ENCODE measurements at regions not wholly inside any gene's neighbourhood (a gene's known extent, or its start where the extent isn't known, plus 50 kb on each side); places are given as distances from the start of the nearest gene placed in this dataset.

- FAIRE-seq, result no peak
Measured at GRCh38 chr14:26395726-26396125, 202.1 kb downstream of the NOVA1 start.

- no peak for FAIRE-seq
Measured at GRCh38 chr14:26394150-26394810, 203.6 kb downstream of the NOVA1 start.

- no peak for FAIRE-seq
Measured at GRCh38 chr14:26392498-26392897, 205.3 kb downstream of the NOVA1 start.

DNA sequence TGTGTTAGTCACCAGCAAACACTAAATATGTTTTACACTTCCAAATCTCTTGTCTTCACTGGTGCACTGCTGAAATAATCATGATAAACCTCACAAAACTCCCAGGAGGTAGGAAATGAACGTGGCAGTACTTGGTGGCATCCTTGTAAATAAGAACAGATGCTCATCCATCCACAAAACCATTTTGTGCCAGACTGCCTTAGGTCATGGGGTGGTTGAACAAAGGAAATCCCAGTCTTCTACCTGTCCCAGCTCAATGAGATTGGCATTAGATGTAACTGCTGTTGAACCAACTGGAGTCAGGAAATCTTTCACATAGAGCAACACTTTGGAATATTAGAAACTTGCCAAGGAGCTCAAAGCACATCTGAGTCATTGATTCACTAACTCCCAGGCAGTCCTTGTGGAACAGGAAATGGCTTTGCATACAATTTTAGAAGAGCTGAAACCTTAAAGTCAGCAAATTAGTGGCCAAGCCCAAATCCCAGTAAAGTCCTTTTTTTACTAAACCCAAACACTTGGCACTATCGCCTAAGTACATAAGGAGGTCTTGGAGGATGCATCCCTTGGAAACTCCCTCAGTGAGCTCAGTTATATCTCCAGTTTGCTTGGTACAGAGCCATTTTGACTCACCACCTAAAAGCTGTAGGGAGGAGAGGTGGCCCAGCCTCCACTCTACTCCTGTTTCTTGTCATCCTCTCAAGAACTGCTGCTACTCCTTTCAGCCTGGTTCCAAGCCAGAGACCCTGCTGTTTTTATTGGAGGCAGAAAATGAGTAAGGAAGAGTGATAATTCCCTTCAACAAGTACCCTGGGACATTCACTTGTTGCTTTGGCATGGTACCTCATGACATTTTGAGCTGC is 208.0 kb downstream of the NOVA1 start:
- FAIRE-seq, result no peak

DNA sequence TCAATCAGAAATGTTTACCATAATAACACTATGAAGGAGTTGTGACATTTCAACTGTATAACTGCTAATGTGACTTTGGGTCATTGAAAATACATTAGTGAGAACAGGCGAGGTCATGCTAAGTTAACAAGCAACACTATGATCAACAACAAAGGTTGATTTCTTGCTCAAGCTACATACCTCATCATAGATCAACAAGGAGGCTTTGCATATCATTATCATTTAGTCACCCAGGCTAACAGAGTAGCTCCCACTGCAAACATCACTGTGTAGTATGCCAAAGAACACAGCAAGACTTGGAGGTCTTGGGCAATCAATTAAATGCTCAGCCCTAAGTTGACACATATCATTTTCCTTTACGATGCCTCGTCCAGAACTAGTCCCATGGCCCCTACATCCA is 212.5 kb downstream of the NOVA1 start:
- FAIRE-seq, result no peak

DNA sequence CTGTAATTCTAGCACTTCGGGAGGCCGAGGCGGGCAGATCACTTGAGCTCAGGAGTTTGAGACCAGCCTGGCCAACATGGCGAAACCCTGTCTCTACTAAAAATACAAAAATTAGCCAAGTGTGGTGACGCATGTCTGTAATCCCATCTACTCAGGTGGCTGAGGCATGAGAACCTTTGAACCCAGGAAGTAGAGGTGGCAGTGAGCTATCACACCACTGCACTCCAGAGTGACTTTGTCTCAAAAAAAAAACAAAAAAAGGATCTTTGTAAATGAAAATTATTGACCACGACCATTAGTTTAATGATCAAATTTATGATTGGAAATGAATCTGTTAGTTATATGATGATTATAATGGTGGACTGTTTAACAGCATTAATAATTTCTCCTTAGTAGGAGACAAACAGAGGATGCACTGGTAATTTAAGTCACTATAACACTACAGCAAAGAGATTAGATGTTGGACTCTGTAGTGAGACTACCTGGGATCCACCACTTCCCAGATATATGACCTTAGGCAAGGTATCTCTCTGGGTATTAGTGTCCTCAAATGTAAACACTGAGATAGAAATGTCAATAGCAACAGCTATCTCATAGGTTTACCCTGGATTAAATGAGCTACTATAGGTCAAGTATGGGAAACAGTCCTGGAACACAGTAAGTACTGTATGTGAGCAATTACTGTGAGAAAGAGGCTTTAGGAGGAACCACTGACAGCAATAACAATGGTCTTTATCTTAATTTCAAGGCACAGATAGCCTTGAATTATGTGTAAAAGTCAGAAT is 214.7 kb downstream of the NOVA1 start:
- FAIRE-seq, result no peak

- no peak for FAIRE-seq
Measured at GRCh38 chr14:26381405-26381804, 216.4 kb downstream of the NOVA1 start.

DNA sequence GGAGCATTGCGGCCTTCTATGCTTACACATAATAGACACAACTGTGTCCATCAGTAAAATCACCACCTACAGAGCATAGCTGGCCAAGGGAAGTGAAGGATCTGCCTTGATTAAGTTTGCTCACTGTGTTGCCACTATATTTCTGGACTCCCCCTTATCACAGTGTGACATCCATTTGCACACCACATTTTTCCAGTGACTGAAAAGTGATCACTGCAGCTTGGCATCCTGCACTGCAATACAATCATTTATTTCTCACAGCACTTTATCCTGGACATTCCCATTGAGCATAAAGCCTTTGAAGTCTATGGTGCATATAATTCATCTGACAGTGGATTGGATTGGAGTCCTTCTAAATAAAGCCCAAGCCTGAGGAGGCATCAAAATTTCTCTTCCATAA is 217.2 kb downstream of the NOVA1 start:
- FAIRE-seq, result no peak

GRCh38 chr14:26379951-26380350 is 217.9 kb downstream of the NOVA1 start:
- FAIRE-seq, result no peak

- no peak for FAIRE-seq
Measured at GRCh38 chr14:26377150-26377549, 220.7 kb downstream of the NOVA1 start.

DNA sequence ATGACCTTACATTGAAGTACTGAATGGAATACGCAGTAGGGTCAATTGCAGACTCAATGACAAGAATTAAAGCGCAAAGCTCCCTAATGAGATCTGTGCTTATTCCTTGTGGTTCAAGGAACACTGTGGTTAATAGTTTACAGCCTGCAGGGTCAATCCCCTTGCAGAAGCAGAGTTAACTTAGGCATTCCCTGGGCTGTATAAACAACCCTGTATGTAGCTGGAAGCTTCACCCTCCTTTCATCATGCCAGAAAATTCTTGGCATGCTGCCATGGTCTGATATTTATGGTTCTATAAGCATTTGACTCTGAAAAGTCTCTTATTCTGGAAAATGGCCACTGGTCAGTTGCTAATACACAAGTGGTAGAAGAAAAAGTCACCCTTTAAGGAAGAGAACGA is 227.7 kb downstream of the NOVA1 start:
- no peak for FAIRE-seq

DNA sequence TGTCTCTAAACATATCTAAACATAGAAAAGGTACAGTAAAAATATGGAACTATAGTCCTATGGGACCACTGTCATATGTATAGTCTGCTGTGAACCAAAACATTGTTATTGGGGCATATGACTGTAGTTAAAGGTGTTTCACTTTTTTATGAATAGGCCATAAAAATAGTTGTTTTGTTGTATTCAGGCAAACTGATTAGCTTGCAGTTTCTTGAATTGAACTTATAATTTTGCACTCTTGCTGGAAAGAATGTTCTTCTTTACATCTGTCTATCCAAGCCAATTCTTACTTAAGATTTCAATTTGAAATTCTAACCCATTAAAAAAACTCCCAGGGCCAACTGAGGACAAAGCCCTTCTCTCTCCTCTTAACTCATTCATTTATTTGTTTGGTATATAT is 234.1 kb downstream of the NOVA1 start:
- FAIRE-seq, result no peak

DNA sequence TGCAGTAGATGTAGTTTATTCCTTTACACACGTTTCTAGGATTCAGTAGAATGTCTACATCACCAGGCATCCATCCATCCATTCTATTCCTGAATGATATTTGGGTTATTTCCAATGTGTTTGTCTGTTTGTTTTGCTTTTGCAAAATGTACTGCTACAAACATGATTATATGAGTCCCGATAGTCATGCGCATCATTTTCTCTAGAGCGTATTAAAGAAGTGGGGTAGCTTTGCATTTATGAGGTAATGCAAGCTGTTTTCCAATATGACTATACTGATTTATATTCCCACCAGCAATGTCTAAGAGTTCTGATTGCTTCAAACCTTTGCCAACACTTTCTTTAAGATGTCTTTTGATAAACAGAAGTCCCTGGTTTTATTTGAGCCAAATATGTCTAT is 253.2 kb downstream of the NOVA1 start:
- no peak for FAIRE-seq

DNA sequence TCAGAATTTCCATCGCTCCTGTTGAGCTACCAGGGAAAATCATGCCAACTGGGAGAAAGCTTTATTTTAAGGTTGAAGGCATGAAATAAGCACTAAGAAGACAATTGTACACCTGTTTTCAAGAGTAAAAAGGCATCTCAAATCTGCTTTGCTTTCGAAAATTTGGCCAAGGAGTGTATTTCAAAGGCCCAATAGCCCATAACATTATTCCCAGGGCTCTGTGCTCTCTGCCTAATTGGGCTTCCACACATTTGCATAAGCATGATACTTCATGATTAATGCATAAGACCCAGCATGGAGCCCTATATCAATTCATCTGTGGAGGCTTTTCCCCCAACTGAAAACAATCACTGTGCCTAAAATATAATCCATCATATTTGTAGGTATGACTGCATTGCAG is 258.5 kb downstream of the NOVA1 start:
- no peak for FAIRE-seq

GRCh38 chr14:26338231-26338630 is 259.6 kb downstream of the NOVA1 start:
- FAIRE-seq, result no peak

- FAIRE-seq, result no peak
Measured at GRCh38 chr14:26334288-26334687, 263.5 kb downstream of the NOVA1 start.

GRCh38 chr14:26332966-26333365 is 264.9 kb downstream of the NOVA1 start:
- no peak for FAIRE-seq

DNA sequence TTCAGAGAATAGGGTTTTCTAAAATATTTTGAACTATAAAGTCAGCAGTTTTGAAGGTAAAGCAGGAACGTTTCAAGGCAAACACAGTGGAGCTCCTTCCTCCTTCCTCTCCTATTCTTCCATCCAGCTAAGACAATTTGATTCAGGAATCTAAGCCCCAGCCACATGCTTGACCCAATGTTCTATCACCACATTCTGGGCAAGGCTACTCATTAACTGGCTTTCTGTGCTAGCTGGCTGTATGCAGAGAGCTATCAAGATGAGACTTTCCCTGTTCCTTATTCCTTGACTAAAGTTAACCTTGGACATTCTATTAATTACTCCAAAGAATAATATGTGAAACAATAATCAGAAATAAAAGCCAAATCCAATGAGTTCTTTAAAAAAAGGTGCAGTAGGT is 266.9 kb downstream of the NOVA1 start:
- no peak for FAIRE-seq

DNA sequence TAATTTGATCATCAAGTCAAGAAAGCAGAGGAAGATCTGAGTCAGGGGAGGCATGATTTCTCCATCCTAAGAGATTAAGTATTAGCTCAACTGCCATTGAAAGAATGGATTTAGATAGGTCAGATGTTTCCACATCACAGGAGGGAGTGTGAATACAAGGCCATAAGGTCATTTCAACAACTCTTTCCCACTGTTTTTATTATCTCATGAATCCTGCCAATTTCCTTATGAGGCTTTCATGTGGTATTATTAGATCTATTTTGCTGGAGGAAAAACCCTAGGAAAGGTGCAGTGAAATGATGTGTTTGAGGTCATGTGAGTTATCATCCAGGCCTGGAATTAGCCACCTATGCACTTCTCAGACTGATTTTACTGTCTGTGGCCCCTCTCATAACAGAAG is 269.0 kb downstream of the NOVA1 start:
- no peak for FAIRE-seq

GRCh38 chr14:26323869-26324268 is 274.0 kb downstream of the NOVA1 start:
- no peak for FAIRE-seq

- no peak for FAIRE-seq
Measured at GRCh38 chr14:26320886-26321285, 276.9 kb downstream of the NOVA1 start.

DNA sequence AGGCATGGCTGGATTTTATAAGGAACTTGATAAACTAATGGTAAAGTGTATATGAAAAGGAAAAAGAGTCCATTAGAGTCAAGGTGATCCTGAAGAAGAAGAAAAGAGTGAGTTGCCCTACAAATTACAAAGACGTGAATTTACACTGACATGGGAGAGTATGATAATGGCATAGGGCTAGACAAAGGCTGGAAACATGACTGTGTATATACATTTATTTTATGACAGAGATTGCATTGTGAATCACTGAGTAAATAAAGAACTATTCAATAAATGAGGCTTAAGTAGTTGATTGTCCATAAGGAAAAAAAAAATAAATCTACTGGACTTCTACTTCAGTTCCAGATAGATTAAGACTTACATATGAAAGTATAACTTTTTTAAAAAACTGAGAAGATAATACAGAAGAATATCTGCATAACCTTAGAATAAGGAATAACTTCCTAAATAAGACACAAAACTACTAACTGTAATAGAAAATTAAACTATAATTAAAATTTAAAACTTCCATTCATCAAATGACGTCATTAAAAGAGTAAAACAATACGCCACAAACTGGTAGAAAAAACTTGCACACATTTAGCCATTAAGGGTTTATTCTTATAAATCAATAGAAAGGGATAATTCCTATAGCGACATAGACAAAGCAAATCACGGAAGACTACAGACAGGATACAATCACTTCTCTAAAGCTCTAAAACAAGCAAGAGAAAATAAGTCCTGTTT is 278.5 kb downstream of the NOVA1 start:
- FAIRE-seq, result no peak

GRCh38 chr14:26304056-26304455 is 293.8 kb downstream of the NOVA1 start:
- FAIRE-seq, result no peak
